ENCODE measurements at regions not wholly inside any gene's neighbourhood (a gene's known extent, or its start where the extent isn't known, plus 50 kb on each side); places are given as distances from the start of the nearest gene placed in this dataset.

DNA sequence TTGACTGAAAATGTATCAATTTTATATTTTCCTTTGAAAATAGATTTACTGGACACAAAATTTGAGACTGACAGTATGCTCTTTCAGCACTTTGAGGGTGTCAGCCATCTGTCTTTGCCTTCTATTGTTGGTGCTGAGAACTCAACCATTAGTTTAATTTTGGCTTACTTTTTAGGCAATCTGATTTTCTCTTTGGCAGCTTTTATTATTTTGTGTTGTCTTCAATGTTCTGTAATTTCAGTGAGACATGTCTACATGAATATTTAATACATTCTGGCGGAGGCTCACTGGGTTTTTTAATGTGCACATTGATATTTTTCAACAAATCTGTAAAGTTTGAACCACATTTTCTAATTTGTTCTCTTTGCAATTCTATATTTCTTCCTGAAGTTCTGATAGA lies 648.6 kb downstream of the C6orf118 start:
- TF ChIP-seq, protein P1, sequence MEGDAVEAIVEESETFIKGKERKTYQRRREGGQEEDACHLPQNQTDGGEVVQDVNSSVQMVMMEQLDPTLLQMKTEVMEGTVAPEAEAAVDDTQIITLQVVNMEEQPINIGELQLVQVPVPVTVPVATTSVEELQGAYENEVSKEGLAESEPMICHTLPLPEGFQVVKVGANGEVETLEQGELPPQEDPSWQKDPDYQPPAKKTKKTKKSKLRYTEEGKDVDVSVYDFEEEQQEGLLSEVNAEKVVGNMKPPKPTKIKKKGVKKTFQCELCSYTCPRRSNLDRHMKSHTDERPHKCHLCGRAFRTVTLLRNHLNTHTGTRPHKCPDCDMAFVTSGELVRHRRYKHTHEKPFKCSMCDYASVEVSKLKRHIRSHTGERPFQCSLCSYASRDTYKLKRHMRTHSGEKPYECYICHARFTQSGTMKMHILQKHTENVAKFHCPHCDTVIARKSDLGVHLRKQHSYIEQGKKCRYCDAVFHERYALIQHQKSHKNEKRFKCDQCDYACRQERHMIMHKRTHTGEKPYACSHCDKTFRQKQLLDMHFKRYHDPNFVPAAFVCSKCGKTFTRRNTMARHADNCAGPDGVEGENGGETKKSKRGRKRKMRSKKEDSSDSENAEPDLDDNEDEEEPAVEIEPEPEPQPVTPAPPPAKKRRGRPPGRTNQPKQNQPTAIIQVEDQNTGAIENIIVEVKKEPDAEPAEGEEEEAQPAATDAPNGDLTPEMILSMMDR (optimal IDR thresholded peaks at IDR 0.05 in 1 of 3, IDR thresholded peaks at IDR 0.05 in 1 of 3, conservative IDR thresholded peaks at IDR 0.05 in 1 of 3; ENCODE audit: extremely low read depth in 1 of 3, insufficient read depth in 2 of 3, low read length in 3 of 3), result no peak
- TF ChIP-seq EZH2 (IDR thresholded peaks at IDR 0.05; ENCODE audit: low read length), result no peak

All from keratinocyte (primary cell).